ENCODE measurements at regions not wholly inside any gene's neighbourhood (a gene's known extent, or its start where the extent isn't known, plus 50 kb on each side); places are given as distances from the start of the nearest gene placed in this dataset.
"Not testable (repeated sequence)": the region's sequence is repeated elsewhere in the genome, so short reads cannot be mapped to it uniquely, and the experiment has no call there.

- no peak for DNase-seq
- in situ Hi-C loops (cut with HindIII; ENCODE audit: low pct_ligation_motif_present, low pct_unique_long_range_greater_than_20kb, low sequenced_read_pairs) = no loop called here
Observed at GRCh38 chr18:55685638-55686037, 97.6 kb upstream of the TCF4 start.

- in situ Hi-C loops (cut with HindIII; ENCODE audit: low pct_ligation_motif_present, low pct_unique_long_range_greater_than_20kb, low sequenced_read_pairs) = no loop called here
- DNase-seq = no peak
Observed at GRCh38 chr18:55672574-55673361, 84.8 kb upstream of the TCF4 start.

GRCh38 chr18:55665506-55665905, 77.5 kb upstream of the TCF4 start:
- in situ Hi-C loops (cut with HindIII; ENCODE audit: low pct_ligation_motif_present, low pct_unique_long_range_greater_than_20kb, low sequenced_read_pairs) = no loop called here
- no peak for DNase-seq

- DNase-seq; in situ Hi-C loops (cut with HindIII; ENCODE audit: low pct_ligation_motif_present, low pct_unique_long_range_greater_than_20kb, low sequenced_read_pairs): not testable (repeated sequence)
Observed at GRCh38 chr18:55664758-55665400, 76.9 kb upstream of the TCF4 start.

GRCh38 chr18:55663891-55664290, 75.9 kb upstream of the TCF4 start:
- in situ Hi-C loops (cut with HindIII; ENCODE audit: low pct_ligation_motif_present, low pct_unique_long_range_greater_than_20kb, low sequenced_read_pairs) = no loop called here
- no peak for DNase-seq

GRCh38 chr18:55658598-55658997, 70.6 kb upstream of the TCF4 start:
- no peak for DNase-seq
- in situ Hi-C loops (cut with HindIII; ENCODE audit: low pct_ligation_motif_present, low pct_unique_long_range_greater_than_20kb, low sequenced_read_pairs) = no loop called here

- in situ Hi-C loops (cut with HindIII; ENCODE audit: low pct_ligation_motif_present, low pct_unique_long_range_greater_than_20kb, low sequenced_read_pairs) = no loop called here
Observed at GRCh38 chr18:55657572-55658331, 69.8 kb upstream of the TCF4 start.

GRCh38 chr18:55654986-55655385, 67.0 kb upstream of the TCF4 start:
- in situ Hi-C loops (cut with HindIII; ENCODE audit: low pct_ligation_motif_present, low pct_unique_long_range_greater_than_20kb, low sequenced_read_pairs) = no loop called here

More at GRCh38 chr18:55657572-55658331, 69.8 kb upstream of the TCF4 start:
- DNase-seq = no peak

GRCh38 chr18:55651236-55651635, 63.2 kb upstream of the TCF4 start:
- in situ Hi-C loops (cut with HindIII; ENCODE audit: low pct_ligation_motif_present, low pct_unique_long_range_greater_than_20kb, low sequenced_read_pairs) = no loop called here

More at GRCh38 chr18:55654986-55655385, 67.0 kb upstream of the TCF4 start:
- DNase-seq = no peak

GRCh38 chr18:55650363-55650870, 62.4 kb upstream of the TCF4 start:
- no peak for DNase-seq
- in situ Hi-C loops (cut with HindIII; ENCODE audit: low pct_ligation_motif_present, low pct_unique_long_range_greater_than_20kb, low sequenced_read_pairs) = no loop called here

More at GRCh38 chr18:55651236-55651635, 63.2 kb upstream of the TCF4 start:
- no peak for DNase-seq

GRCh38 chr18:55647331-55647730, 59.3 kb upstream of the TCF4 start:
- DNase-seq = no peak
- in situ Hi-C loops (cut with HindIII; ENCODE audit: low pct_ligation_motif_present, low pct_unique_long_range_greater_than_20kb, low sequenced_read_pairs) = no loop called here

GRCh38 chr18:55642191-55642590, 54.2 kb upstream of the TCF4 start:
- in situ Hi-C loops (cut with HindIII; ENCODE audit: low pct_ligation_motif_present, low pct_unique_long_range_greater_than_20kb, low sequenced_read_pairs) = no loop called here
- no peak for DNase-seq

GRCh38 chr18:55641486-55641885, 53.5 kb upstream of the TCF4 start:
- in situ Hi-C loops (cut with HindIII; ENCODE audit: low pct_ligation_motif_present, low pct_unique_long_range_greater_than_20kb, low sequenced_read_pairs) = no loop called here
- no peak for DNase-seq
